ENCODE measurements at regions not wholly inside any gene's neighbourhood (a gene's known extent, or its start where the extent isn't known, plus 50 kb on each side); places are given as distances from the start of the nearest gene placed in this dataset.
"Not testable (repeated sequence)": the region's sequence is repeated elsewhere in the genome, so short reads cannot be mapped to it uniquely, and the experiment has no call there.

DNA sequence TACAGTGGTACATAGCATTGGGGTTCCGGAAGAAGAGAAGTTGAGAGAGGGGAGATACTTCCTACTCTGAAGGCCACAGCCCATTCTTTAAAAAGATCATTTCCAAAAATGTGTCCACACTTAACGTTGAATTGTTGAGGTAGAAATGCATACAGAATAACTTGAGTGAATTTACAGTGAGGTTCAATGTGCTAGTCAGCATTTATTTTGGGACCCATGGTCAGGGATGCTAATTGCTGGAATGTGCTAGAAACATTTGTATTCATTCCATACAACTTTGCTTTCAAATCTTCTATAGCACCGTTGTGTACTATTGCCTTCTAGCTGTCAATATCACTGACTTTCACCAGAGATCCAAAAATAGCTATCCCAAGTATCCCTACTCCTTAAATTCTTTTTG is 325.9 kb downstream of the SATB2 start:
- no peak for DNase-seq (ENCODE audit: low spot score)

DNA sequence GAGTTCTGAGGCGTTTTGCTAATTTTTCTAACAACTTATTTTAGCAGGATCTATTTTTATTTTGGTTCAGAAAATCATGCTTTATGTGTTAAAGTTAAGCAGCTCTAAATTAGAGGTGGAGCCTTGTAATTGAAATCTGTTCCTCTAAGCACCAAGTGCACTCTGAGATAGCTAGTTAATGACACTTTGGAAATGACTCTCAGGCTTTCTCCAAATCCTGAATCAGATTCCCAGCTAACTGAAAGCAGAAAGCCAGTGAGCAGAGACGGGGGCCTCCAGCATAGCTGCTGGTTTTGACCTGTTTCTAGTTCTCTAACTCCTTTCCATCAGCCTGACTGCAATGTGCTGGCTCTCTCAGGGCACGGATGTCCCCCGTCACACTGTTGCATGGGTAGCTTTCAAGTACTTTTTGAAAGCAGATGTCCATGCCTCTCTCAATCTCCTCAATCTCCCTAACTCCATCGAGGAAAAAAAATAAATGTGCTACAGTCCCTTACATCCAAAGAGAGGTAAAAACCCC is 326.5 kb downstream of the SATB2 start:
- DNase-seq (ENCODE audit: low spot score): no peak

GRCh38 chr2:199130501-199130900 is 327.2 kb downstream of the SATB2 start:
- DNase-seq (ENCODE audit: low spot score): no peak

DNA sequence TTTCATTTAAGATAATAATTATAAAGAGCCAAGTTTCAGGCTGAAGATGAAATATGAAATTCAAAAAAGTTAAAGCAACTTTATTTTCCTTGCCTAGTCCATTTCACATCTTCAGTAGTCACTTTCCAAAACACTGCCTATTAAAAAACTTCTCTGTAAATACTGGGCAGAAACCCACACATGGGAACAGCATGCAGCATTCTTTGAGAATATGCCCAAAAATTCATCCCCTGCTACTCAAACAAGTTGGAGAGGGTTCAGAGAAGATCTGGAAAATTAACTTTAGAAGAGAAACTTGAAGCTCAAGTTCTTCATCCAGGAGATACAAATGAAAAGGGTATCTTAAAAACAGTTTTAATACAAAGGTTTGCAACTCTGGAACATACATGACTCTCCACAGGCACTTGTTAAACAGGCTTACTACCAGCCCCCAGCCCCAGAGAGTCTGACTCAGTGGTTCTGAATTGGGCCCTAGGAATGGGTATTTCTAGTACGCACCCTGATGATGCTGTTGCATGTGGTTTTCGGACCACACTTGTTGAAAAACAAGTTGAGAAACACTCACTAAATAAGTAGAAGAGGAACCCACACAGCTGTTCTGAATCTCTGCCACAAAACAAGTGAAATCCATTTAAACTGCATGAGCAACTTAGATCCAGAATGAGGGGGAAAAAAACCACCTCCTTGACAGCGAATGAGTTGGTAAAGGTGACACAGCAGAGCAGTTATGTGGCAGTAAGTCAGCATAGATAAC is 329.1 kb downstream of the SATB2 start:
- peak; percentile 40 for DNase-seq (ENCODE audit: low spot score)

DNA sequence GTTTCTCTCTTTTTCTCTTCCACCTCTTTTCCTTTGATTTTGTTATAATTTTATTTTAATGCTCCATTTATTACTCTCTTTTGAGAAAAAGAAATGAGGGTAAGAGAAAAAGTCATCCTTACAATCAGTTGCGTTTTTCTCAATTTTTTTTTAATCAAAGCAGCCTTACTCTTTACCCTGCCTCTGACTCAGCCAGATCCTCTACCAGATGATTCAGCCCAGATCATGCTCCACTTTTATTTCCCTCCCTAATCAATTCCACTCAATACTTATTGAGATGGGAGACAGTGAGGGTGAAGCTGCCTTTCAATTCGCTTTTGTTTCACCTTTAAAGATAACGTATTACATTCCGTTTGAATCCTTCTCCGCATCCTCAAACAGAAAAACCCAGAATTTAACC is 337.9 kb downstream of the SATB2 start:
- peak; percentile 20 for DNase-seq (ENCODE audit: low spot score)

DNA sequence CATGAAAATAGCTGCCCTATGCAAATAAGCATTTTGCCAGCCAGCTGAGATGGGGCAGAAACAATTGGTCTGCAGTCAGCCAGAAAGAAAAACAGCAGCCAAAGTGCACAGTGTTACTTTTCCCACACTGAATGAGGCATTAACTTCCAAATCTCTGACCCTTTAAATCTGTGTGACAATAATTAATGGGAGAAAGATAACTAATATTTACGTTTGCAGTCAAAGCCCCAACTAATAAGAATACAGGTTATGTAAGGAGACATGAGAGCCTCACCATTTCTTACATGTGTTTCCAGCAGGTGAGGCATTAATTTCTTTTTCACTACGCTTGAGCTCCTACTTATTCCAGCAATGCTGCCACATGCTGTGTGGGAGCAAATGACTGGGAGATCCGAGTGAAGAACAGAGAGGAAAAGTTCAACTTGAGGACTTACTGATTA is 339.0 kb downstream of the SATB2 start:
- DNase-seq (ENCODE audit: low spot score): no peak

DNA sequence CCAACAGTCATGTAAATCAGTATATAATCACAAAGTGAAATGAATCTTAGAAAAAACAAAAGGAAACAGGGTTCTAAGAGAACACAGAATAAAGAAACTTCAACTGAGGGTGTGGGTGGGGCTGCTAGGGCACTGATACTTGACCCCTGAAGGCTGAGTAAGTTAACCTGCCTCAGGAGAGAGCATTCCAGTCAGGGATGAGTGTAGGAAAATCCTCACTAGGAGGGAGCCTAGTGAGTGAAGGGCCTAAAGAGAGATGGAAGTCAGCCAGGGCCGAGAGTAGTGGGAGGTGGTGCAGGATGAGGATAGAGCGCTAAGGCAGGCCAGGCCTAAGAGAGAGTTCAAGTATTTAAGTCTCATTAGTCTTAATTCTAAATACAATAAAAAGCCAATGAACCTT is 342.6 kb downstream of the SATB2 start:
- DNase-seq (ENCODE audit: low spot score): no peak

GRCh38 chr2:199113111-199113510 is 344.6 kb downstream of the SATB2 start:
- DNase-seq (ENCODE audit: low spot score): no peak

GRCh38 chr2:199111458-199111857 is 346.3 kb downstream of the SATB2 start:
- DNase-seq (ENCODE audit: low spot score): peak; percentile 40

DNA sequence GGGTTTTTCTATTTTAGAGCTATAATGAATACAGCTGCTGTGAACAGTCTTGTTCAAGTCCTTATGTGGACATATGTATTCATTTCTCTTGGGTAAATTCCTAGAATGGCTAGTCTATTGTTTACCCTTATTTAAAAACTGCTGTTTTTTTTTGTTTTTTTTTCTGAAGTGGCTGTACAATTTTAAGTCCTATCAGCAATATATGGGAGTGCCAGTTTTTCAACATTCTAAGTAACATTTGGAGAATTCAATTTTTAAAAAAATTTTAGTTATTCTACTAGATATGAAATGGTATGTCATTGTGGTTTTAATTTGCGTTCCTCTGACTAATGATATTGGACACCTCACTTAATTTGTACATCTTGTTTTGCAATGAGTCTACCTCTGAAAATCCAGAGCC is 349.7 kb downstream of the SATB2 start:
- DNase-seq (ENCODE audit: low spot score): no peak

GRCh38 chr2:199105826-199106225 is 351.9 kb downstream of the SATB2 start:
- DNase-seq (ENCODE audit: low spot score): no peak

GRCh38 chr2:199101487-199101886 is 356.3 kb downstream of the SATB2 start:
- no peak for DNase-seq (ENCODE audit: low spot score)

- DNase-seq (ENCODE audit: low spot score): peak; percentile 40
These were observed 357.2 kb downstream of the SATB2 start for GRCh38 chr2:199100326-199101110.

DNA sequence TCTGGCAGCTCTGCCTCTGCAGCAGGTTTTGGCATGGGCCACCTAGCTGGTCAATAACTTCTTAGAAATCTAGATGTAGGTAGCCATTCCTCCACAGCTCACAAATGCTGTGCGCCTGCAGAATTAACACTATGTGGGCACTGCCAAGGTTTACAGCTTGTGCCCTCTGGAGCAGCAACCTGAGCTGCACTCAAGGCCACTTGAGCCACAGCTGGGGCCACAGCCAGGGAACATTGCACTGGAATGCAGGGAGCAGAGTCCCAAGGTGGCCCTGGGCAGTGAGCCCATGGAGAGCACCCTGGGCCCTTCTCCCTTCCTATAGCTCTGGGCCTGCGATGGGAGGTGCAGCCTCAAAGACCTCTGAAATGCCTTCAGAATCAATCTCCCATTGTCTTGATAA is 365.3 kb downstream of the SATB2 start:
- no peak for DNase-seq (ENCODE audit: low spot score)

DNA sequence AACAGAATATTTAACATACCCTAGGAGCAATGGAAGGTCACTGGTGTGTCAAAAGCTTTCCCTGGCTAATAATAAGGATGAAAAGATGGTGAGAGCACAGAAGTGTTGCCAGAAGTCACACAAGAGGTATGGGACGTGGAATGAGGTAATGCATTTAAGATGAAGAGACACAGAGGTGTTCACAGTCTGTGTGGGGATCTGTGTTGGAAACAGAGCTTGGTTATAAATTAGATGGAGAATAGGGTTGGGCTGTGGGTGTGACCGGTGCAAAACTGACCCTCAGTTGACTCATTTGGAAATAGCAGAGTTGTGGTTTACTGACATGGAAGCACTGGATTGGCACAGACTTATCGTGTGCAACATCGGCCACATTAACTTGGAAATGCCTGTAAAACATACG is 372.5 kb downstream of the SATB2 start:
- DNase-seq (ENCODE audit: low spot score): peak; percentile 29

GRCh38 chr2:199070322-199070949 is 387.3 kb downstream of the SATB2 start:
- no peak for DNase-seq (ENCODE audit: low spot score)

DNA sequence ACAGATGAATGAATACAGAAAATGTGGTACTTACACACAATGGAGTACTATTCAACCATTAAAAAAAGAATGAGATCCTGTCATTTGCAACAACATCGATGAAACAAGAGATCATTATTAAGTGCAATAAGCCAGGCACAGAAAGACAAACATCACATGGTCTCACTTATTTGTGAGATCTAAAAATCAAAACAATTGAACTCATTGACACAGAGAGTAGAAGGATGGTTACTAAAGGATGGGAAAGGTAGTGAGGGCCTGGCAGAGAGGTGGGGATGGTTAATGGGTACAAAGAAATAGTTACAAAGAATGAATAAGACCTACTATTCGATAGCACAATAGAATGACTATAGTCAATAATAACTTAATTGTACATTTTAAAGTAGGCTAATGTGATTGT is 393.5 kb downstream of the SATB2 start:
- no peak for DNase-seq (ENCODE audit: low spot score)

DNA sequence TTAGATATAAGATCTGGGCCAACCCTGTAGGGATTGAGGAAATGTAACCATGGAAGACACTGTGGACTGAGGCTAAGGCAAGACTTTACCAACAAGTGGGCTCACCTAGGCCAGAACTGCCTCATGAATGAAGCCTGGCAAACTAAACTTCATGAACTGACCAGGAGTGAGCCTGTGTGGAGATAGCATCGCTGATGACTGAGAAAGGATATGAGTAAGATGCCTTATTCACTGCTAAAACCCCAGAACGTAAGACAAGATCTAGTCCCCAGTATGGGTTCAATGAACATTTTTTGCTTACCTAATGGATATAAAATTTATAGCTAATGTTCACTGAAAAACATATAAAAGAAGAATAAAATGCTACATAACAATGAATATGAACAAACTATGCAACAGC is 399.8 kb downstream of the SATB2 start:
- DNase-seq (ENCODE audit: low spot score): peak; percentile 11

DNA sequence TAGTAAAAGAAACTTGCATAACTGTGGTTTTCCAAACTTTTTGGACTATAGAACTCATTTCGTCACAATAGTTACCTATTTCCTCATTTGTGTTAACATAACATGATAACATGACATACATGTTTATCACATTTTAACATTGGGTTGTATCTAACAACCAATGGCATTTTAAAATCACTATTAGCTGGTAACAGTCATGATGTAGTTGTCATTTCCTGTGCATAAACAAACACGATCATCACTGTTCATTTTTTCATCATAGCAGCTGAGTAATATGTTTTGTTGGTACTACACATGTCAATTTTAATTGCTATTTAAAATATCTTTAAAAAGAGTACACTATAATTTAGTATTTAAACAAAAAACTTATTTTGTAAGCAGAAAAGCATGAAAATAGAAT is 402.4 kb downstream of the SATB2 start:
- no peak for DNase-seq (ENCODE audit: low spot score)

DNA sequence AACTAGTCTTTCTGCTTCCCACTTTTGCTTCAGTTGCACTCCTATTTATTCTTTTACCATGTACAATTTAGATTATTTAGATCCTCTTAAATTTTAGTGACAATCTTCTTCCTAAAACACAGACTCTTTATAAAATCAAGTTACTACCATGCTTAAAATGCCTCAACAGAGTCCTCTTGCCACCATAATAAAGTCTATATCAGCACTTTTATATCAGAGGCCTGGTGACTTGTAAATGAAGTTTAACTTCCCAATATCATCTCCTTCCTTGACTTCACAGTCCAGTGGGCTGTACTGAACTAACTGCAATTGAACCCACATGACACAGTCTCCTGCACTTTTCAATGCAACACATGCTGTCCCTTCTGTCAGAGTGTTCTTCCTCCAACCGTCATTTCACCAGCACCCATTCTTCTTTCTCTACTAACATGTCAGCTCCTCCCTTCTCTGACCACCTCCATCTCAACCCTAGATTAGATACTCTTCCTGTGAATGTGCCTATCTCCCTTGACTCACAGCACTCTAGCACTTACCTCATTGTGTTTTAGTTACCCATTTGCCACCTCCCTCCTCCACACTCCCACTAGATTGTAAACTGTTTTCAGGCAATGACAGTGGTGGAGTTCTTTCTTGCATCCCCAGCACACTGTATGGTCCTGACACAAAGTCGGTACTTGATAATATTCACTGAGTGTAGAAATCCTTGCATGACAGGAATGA is 414.9 kb downstream of the SATB2 start:
- no peak for DNase-seq (ENCODE audit: low spot score)

GRCh38 chr2:199040522-199040921 is 417.2 kb downstream of the SATB2 start:
- DNase-seq (ENCODE audit: low spot score): no peak

GRCh38 chr2:199033761-199034160 is 424.0 kb downstream of the SATB2 start:
- DNase-seq (ENCODE audit: low spot score): not testable (repeated sequence)

Data from AG20443 (cell line).